ENCODE measurements at regions not wholly inside any gene's neighbourhood (a gene's known extent, or its start where the extent isn't known, plus 50 kb on each side); places are given as distances from the start of the nearest gene placed in this dataset.

DNA sequence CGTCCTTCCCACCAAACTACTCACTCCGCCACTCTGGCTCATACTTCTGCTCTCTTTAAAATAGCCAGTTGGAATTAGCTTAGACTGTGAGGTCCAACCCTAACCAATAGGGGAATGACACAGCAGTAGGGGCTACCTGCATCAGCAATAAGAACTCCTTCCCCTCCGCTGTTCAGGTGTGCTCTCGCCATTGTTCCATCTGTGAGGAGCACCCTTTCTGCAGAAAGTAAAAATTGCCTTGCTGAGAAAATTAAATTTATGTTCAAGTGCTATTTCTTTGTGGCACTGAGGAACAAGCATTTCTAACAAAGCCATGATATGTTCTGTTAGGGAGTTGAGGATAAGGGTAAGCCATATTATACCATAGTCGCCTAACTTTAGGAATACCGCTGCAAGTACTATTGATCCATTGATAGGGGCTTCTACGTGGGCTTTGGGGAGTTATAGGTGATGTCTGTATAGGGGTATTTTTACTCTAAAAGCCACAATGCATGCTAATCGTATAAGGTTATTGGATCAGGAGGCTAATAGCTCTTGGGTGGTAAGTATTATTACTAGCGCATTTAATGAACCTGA is 1269.5 kb downstream of the TYW1 start:
- TF ChIP-seq, protein P1, sequence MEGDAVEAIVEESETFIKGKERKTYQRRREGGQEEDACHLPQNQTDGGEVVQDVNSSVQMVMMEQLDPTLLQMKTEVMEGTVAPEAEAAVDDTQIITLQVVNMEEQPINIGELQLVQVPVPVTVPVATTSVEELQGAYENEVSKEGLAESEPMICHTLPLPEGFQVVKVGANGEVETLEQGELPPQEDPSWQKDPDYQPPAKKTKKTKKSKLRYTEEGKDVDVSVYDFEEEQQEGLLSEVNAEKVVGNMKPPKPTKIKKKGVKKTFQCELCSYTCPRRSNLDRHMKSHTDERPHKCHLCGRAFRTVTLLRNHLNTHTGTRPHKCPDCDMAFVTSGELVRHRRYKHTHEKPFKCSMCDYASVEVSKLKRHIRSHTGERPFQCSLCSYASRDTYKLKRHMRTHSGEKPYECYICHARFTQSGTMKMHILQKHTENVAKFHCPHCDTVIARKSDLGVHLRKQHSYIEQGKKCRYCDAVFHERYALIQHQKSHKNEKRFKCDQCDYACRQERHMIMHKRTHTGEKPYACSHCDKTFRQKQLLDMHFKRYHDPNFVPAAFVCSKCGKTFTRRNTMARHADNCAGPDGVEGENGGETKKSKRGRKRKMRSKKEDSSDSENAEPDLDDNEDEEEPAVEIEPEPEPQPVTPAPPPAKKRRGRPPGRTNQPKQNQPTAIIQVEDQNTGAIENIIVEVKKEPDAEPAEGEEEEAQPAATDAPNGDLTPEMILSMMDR (IDR thresholded peaks at IDR 0.05; ENCODE audit: low read depth, low read length): no peak
- TF ChIP-seq EZH2phosphoT487 (IDR thresholded peaks at IDR 0.05; ENCODE audit: low read depth): no peak

Data from OCI-LY3 (cell line).